Islet precursor cell (in vitro differentiated cells): ENCODE measurements at regions not wholly inside any gene's neighbourhood (a gene's known extent, or its start where the extent isn't known, plus 50 kb on each side); places are given as distances from the start of the nearest gene placed in this dataset.

ENCODE experiments used
- DNase-seq: peaks from one replicate; pipeline ENCODE4 v3.0.0-alpha.2; 2018

DNA sequence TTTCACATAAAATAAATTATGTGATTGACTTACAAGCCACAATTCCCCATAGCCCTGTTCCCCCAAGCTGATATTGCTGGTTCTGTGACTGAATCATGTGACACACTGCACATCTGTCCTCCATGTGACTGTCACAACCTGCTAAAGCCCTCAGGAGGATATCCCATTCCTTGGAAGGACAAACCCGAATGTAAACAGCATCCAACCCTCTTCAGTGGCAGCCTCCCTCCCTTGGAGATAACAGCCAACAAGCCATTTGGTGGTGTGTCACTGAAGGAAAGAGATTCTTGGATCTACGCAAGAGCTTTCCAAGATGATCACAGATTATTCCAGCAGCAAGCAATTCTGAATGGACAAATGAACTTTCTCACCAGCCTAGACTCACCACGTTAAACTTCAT, 153.9 kb upstream of the TIAM1 start:
- DNase-seq = no peak

GRCh38 chr21:31493350-31493880, 149.4 kb upstream of the TIAM1 start:
- DNase-seq = no peak

DNA sequence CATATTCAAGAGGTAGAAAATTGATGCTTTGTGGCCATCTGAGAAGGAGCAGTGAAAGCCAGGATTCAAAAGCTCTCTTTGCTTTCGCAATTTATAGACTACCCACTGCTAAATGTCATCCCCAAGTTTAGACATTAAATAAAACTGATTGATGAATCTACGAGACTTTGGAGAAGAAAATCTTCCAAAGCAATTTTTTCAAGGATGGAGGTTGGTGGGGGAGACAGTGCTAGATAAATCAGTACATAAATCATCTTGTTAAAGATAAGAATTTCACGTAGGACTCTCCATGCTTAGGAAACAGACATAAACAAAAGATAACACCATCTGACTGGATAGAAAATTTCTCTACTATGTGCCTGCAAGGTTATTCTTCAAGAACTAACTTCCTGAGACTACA, 147.6 kb upstream of the TIAM1 start:
- no peak for DNase-seq

DNA sequence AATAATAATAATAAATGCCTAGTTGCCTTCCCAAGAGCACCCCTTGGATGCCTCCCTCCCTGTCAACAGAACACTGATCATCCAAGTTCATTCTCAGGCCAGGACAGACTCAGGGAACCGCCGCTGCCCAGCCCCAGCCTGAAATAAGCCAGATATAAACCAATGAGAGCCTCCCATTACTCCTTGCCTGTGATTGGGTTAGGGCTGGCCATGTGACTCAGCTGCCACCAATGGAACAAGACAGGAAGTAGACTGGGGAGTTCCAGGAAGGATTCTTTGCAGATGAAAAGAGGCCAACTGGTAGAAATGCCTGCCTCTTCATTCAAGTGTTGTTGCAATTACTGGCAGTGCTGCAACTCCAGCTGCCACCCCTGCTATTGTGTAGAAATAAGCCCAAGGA, 146.4 kb upstream of the TIAM1 start:
- no peak for DNase-seq

GRCh38 chr21:31489726-31490125, 145.7 kb upstream of the TIAM1 start:
- no peak for DNase-seq

DNA sequence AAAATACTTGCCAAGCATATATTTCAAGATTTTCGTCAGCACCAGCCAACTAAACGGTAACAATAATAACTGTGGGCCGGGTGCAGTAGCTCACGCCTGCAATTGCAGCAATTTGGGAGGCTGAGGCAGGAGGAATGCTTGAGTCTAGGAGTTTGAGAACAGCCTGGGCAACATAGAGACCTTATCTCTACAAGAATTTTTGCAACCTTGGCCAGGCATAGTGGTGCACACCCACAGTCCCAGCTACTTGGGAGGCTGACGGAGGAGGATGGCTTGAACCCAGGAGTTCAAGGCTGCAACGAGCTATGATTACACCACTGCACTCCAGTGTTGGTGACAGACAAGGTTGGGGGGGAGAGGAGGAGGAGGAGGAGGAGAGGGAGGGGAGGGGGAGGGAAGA, 145.0 kb upstream of the TIAM1 start:
- no peak for DNase-seq

DNA sequence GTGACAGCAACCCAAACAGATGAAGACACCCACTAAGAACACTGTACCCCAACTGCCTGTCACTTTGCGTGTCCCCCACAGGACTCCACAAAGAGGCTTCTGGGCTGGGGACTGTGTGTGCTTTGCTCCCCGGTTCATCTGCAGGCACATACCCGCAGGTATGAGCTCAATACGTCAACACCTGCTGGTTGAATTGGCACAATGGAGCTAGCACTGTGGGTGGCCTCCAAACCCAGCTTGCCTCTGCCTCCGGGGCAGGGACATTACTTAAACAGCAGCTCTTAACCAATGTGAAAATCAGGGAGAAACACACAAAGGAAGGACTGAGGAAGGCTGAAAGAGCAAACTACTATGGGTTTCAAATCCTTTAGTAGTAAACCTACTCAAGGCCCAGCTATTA, 140.2 kb upstream of the TIAM1 start:
- DNase-seq = no peak

GRCh38 chr21:31483146-31483545, 139.1 kb upstream of the TIAM1 start:
- no peak for DNase-seq

DNA sequence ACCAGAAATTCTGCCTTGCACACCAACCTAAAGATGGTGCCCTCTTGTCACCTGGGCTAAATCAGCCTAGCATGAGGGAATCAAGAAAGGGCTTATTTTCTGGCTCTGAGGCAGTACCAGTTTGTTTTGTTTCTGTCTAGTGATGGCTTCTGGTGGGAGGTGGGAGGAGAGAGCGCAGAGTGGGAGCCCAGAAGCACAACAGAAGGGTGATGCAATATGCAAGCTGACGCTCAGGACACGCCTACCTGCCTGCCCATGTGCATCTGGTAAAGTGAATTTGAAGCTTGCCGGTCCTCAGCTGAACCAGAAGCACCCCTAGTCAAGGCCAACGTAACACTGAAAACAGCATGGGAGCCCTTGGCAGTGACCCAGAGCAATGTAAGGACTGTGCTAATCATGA, 138.4 kb upstream of the TIAM1 start:
- DNase-seq = no peak

GRCh38 chr21:31480228-31480627, 136.2 kb upstream of the TIAM1 start:
- DNase-seq = no peak

DNA sequence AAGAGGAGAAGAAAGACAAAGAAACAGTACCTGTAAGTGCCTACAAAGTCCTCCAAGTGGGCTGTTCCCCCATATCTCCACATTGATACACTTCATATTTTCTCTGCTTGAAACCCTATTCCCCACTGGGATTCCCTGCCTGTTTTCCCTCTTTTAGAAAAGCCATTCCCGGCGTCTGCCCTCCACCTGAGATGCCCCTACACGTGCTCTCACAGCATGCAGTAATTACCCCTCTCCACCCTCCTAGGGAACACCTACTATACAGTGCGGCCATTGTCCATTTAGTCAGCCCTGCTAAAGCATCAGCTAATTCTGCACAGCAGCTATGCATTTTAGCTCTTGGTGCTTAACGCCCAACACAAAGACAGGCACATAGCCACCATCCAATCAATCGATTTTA, 135.7 kb upstream of the TIAM1 start:
- DNase-seq = no peak

GRCh38 chr21:31479222-31479621, 135.2 kb upstream of the TIAM1 start:
- DNase-seq = no peak

GRCh38 chr21:31476263-31477022, 132.4 kb upstream of the TIAM1 start:
- no peak for DNase-seq

- no peak for DNase-seq
Measured at GRCh38 chr21:31475223-31475622, 131.2 kb upstream of the TIAM1 start.

GRCh38 chr21:31473685-31474345, 129.8 kb upstream of the TIAM1 start:
- no peak for DNase-seq

GRCh38 chr21:31471865-31472264, 127.8 kb upstream of the TIAM1 start:
- no peak for DNase-seq

GRCh38 chr21:31470896-31471694, 127.0 kb upstream of the TIAM1 start:
- no peak for DNase-seq

DNA sequence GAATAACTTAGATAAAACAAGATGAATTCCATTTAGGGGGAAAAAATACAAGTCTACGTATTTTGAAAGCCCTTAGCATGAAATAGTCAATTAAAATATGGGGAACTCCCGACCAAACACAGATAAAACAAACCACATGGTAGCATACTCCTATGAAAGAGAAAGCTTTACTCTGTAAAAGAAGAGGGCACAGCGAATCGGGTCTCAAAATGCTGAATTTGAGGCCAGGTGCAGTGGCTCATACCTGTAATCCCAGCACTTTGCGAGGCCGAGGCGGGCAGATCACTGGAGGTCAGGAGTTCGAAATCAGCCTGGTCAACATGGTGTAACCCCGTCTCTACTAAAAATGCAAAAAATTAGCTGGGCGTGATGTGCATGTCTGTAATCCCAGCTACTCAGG, 116.9 kb upstream of the TIAM1 start:
- no peak for DNase-seq

DNA sequence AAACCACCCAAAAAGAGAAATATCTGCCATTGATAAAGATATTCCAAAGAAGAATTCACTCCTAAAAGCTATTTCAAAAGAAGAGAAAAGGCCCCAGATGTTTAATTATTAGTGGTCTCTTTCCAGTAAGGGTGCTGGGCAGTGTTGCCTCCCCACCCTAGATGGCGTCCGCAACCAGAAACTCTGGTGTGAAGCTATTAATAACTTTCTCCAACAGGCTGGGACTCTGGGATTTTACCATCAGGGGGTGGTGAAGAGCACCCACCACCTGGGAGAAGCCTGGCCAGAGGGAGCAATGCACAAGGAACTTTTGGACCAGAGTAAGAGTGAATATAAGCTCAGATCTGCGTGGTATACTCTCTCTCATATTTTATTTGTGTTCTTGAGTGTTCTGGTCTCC, 115.4 kb upstream of the TIAM1 start:
- DNase-seq = peak; percentile 71

- no peak for DNase-seq
Measured at GRCh38 chr21:31457675-31458074, 113.6 kb upstream of the TIAM1 start.

DNA sequence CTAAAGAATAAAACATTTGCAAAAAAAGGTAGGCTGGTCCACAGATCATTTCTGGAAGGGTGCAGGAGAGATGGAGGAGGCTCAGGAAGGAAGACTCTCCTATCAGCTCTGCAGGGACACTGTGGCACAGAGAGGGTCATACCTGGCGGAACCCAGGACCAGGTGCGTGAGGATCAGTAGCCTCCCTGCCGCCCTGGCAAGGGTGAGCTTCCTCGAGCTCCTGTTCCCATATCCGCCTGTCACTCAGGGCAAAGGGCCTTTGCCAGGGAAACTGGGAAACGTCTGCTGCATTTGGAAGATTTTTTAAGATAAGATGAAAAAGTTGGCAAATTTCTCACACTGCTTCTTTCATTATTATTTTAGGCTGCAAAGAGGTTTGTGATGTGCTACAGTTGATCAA, 112.1 kb upstream of the TIAM1 start:
- no peak for DNase-seq

- no peak for DNase-seq
Measured at GRCh38 chr21:31455506-31455905, 111.4 kb upstream of the TIAM1 start.

- no peak for DNase-seq
Measured at GRCh38 chr21:31450980-31451379, 106.9 kb upstream of the TIAM1 start.
